HUES6 (cell line): ENCODE measurements at regions not wholly inside any gene's neighbourhood (a gene's known extent, or its start where the extent isn't known, plus 50 kb on each side); places are given as distances from the start of the nearest gene placed in this dataset.
A peak's percentile ranks its signal among the peaks of the same experiment; 100 is the strongest.
"Not testable (repeated sequence)": the region's sequence is repeated elsewhere in the genome, so short reads cannot be mapped to it uniquely, and the experiment has no call there.

Source experiments
- H3K27ac ChIP-seq: 2 replicates; pipeline ENCODE4 v1.7.0; 2013; ENCODE audit warnings: low read depth, mild to moderate bottlenecking, low read length, inconsistent platforms
- H3K27me3 ChIP-seq: 2 replicates; pipeline ENCODE4 v1.6.1; 2013; ENCODE audit warnings: low read length; ENCODE audit not compliant: control insufficient read depth, insufficient read depth
- H3K36me3 ChIP-seq: 2 replicates; pipeline ENCODE4 v1.6.1; 2013; ENCODE audit warnings: low read length; ENCODE audit not compliant: control insufficient read depth, insufficient read depth
- H3K4me1 ChIP-seq: 2 replicates; pipeline ENCODE4 v1.6.1; 2013; ENCODE audit warnings: low read length; ENCODE audit not compliant: control insufficient read depth, insufficient read depth
- H3K4me3 ChIP-seq: 2 replicates; pipeline ENCODE4 v1.5.1; 2013; ENCODE audit warnings: low read depth, low read length
- H3K9ac ChIP-seq: one replicate; pipeline ENCODE4 v1.6.1; 2013; ENCODE audit warnings: mild to moderate bottlenecking, low read length
- H3K9me3 ChIP-seq: 2 replicates; pipeline ENCODE4 v1.6.1; 2013; ENCODE audit warnings: low read depth, low read length; ENCODE audit not compliant: control insufficient read depth, insufficient read depth

DNA sequence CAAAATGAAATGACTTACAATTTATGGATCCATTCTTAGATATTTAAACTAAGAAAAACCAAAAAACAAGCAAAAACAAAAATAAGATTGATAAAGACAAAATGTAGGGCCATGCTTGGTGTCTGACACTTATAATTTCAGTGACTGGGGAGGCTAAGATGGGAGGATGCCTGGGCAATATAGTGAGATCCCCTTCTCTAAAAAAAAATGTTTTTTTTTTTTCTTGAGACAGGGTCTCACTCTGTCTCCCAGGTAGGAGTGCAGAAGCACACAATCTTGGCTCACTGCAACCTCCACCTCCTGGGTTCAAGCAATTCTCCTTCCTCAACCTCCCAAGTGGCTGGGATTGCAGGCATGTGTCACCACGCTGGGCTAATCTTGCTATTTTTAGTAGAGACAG is 92.4 kb downstream of the HFE start:
- Histone ChIP-seq H3K9me3 (no peaks in the 10 kb centered on the region), H3K4me3 (no peak overlapping the region), H3K27me3 (no peaks in the 10 kb centered on the region), H3K4me1 (peaks cover 6% of the 10 kb centered on the region), H3K27ac (no peak overlapping the region), H3K36me3 (no peaks in the 10 kb centered on the region), H3K9ac (no peak overlapping the region)

DNA sequence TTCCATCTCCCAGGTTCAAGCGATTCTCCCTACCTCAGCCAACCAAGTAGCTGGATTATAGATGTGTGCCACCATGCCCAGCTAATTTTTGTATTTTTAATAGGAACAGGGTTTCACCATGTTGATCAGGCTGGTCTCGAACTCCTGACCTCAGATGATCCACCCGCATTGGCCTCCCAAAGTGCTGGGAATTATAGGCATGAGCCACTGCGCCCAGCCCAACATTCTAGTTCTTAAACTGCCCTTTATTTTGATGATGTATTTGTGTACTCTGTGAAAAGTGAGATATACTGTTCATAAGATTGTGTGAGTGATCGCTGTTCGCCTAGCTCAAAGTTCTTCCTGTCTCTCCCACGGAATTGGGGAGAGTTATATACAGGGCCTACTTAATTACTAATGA is 93.1 kb downstream of the HFE start:
- H3K27me3 ChIP-seq: no peaks in the 10 kb centered on the region
- no peaks in the 10 kb centered on the region for H3K36me3 ChIP-seq
- no peak overlapping the region for H3K27ac ChIP-seq
- H3K4me3 ChIP-seq: no peak overlapping the region
- H3K4me1 ChIP-seq: peaks cover 13% of the 10 kb centered on the region
- H3K9me3 ChIP-seq: no peaks in the 10 kb centered on the region
- H3K9ac ChIP-seq: no peak overlapping the region

DNA sequence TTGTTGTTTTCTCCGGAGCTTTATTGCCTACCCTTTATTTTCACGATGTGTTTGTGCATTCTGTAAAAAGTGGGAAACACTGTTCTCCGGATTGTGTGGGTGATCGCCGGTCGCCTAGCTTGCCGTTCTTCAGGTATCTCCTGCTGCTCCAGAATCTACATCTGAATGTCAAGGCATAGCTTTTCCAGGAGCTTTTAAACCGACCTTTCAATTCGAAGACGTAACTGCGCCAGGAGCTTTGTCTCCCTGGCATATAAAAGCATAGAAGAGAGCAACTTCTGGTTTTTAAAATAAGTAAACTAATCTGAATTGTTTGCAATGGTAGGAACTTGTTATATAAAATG is 96.0 kb downstream of the HFE start:
- H3K4me1 ChIP-seq: peaks cover 30% of the 10 kb centered on the region
- H3K36me3 ChIP-seq: no peaks in the 10 kb centered on the region
- peak overlapping the region; percentile 94 for H3K27ac ChIP-seq
- no peaks in the 10 kb centered on the region for H3K9me3 ChIP-seq
- H3K27me3 ChIP-seq: no peaks in the 10 kb centered on the region
- peak overlapping the region; percentile 53 for H3K4me3 ChIP-seq
- peak overlapping the region; percentile 94 for H3K9ac ChIP-seq

DNA sequence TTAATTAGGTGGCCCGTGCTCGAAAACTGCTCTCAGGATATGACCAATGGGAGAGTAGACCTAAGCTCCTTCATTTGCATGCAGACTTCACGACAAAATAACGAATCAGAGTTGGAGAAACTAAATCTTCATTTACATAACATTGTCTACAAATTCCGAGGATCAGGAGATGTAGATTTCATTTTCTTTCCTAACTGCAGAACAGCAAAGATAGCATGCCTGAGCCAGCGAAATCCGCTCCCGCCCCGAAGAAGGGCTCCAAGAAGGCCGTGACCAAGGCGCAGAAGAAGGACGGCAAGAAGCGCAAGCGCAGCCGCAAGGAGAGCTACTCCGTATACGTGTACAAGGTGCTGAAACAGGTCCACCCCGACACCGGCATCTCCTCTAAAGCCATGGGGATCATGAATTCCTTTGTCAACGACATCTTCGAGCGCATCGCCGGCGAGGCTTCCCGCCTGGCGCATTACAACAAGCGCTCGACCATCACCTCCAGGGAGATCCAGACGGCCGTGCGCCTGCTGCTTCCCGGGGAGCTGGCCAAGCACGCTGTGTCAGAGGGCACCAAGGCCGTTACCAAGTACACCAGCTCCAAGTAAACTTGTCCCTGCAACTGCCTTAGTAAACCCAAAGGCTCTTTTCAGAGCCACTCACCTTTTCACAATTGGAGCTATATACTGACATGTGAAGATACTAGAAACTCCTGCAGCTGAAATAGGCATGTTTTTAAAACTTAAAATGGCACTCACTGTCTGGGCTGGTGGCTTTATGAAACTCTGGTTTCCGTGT is 96.5 kb downstream of the HFE start:
- H3K9me3 ChIP-seq: no peaks in the 10 kb centered on the region
- H3K27me3 ChIP-seq: no peaks in the 10 kb centered on the region
- H3K4me1 ChIP-seq: peaks cover 30% of the 10 kb centered on the region
- H3K9ac ChIP-seq: peak overlapping the region; percentile 94
- no peaks in the 10 kb centered on the region for H3K36me3 ChIP-seq
- peak overlapping the region; percentile 53 for H3K4me3 ChIP-seq
- peak overlapping the region; percentile 94 for H3K27ac ChIP-seq

DNA sequence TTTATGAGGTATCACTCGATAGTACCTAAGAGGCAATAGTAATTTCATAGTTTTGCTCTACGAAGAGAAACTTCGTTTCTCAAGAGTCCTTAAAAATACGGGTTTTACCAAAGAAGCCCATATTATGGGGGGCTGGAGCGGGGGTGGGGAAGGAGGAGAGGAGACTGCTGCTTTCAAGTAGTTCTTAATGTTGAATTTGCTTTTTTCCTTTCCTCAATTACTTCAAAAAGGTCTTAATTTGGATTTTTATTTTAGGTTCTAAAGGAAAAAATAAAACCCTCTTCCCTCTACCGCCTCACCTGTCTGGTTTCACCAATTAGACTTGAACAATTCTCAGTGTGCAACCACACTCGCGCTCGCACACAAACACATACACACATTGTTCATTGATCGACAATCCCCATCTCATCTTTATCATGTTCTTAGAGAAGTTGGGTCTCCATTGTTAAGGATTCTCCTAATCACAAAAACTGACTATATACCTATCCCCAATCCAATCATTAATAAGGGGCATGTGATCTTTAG is 97.2 kb downstream of the HFE start:
- H3K9ac ChIP-seq: peak overlapping the region; percentile 94
- peak overlapping the region; percentile 53 for H3K4me3 ChIP-seq
- no peaks in the 10 kb centered on the region for H3K9me3 ChIP-seq
- no peaks in the 10 kb centered on the region for H3K36me3 ChIP-seq
- peaks cover 30% of the 10 kb centered on the region for H3K4me1 ChIP-seq
- no peaks in the 10 kb centered on the region for H3K27me3 ChIP-seq
- H3K27ac ChIP-seq: peak overlapping the region; percentile 94

DNA sequence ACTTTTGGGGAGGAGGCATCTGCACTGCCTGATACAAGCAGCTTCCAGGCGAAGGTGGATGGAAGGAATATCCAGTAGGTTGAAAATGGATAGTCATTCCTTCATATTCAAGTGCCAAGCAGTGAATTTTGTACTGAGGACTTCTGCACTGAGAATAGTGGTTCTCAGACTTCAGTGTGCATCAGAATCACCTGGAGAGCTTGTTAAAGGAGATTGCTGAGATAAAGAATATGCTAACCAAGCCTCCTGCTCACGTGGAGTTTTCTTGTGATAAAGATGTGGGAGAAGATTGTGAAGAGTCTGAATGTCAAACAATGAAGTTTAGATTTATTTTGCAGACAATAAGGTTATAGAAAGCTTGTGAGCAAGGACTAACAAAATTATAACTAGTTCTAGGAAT is 97.8 kb downstream of the HFE start:
- peaks cover 30% of the 10 kb centered on the region for H3K4me1 ChIP-seq
- no peaks in the 10 kb centered on the region for H3K36me3 ChIP-seq
- H3K9ac ChIP-seq: peak overlapping the region; percentile 94
- no peaks in the 10 kb centered on the region for H3K9me3 ChIP-seq
- H3K27ac ChIP-seq: peak overlapping the region; percentile 94; the same call in 1 of the 2 replicates
- peak overlapping the region; percentile 53 for H3K4me3 ChIP-seq
- H3K27me3 ChIP-seq: no peaks in the 10 kb centered on the region

DNA sequence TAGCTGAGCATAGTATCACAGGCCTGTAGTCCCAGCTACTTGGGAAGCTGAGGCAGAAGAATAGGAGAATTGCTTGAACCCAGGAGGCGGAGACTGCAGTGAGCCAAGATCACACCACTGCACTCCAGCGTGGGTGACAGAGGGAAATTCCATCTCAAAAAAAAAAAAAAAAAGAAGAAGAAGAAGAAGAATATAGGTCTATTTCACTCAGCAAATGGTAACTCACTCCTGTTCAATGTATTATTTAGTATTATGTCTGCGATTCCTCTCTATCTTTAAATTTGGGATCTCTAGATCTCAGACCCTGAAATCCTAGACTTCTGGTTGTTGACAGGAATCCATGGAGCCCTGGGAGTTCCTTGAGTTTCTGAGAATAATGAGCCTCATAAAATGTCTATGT is 98.6 kb downstream of the HFE start:
- Histone ChIP-seq H3K4me3 (no peak overlapping the region), H3K27ac (no peak overlapping the region), H3K27me3 (no peaks in the 10 kb centered on the region), H3K36me3 (no peaks in the 10 kb centered on the region), H3K9ac (peak overlapping the region; percentile 94), H3K9me3 (no peaks in the 10 kb centered on the region), H3K4me1 (peaks cover 30% of the 10 kb centered on the region)

DNA sequence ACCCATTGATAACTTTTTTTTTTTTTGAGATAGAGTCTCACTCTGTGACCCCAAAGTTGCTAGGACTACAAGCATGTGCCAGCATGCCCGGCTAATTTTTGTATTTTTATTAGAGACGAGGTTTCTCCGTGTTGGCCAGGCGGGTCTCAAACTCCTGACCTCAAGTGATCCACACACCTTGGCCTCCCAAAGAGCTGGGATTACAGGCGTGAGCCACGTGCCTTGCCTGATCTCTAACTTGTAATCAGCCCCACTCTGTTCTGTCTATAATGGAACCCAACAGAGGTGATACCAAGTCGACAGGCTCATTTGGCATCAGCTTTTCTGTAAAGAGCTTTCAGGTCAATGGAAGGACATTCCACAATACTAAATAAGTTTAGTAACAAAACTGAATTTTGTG is 99.4 kb downstream of the HFE start:
- peak overlapping the region; percentile 68 for H3K4me3 ChIP-seq
- no peak overlapping the region for H3K9ac ChIP-seq
- no peaks in the 10 kb centered on the region for H3K27me3 ChIP-seq
- no peaks in the 10 kb centered on the region for H3K9me3 ChIP-seq
- no peaks in the 10 kb centered on the region for H3K36me3 ChIP-seq
- H3K27ac ChIP-seq: peak overlapping the region; percentile 91; the same call in 1 of the 2 replicates
- H3K4me1 ChIP-seq: peaks cover 30% of the 10 kb centered on the region

DNA sequence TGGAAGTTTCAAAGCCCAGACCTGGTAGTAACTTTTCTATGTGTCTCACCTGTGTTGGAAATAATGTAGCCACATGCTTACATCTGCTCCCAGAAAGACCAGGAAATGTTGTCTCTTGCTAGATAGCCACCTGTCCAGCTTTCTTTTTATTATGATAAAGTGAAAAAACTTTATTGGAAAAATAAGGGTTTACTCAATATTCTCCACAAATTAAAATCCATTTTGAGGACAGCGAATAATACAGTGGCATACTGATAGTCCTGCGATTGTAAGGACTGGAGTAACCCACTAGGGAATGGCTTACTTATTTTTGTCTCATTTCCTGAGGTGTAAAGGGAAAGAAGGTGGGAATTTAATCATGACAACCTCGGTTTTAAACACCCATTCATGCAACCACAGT is 100.1 kb downstream of the HFE start:
- Histone ChIP-seq H3K9me3 (no peaks in the 10 kb centered on the region), H3K4me1 (peaks cover 30% of the 10 kb centered on the region), H3K4me3 (peak overlapping the region; percentile 68), H3K27me3 (no peaks in the 10 kb centered on the region), H3K36me3 (no peaks in the 10 kb centered on the region), H3K9ac (peak overlapping the region; percentile 95), H3K27ac (peak overlapping the region; percentile 91; the same call in 1 of the 2 replicates)

DNA sequence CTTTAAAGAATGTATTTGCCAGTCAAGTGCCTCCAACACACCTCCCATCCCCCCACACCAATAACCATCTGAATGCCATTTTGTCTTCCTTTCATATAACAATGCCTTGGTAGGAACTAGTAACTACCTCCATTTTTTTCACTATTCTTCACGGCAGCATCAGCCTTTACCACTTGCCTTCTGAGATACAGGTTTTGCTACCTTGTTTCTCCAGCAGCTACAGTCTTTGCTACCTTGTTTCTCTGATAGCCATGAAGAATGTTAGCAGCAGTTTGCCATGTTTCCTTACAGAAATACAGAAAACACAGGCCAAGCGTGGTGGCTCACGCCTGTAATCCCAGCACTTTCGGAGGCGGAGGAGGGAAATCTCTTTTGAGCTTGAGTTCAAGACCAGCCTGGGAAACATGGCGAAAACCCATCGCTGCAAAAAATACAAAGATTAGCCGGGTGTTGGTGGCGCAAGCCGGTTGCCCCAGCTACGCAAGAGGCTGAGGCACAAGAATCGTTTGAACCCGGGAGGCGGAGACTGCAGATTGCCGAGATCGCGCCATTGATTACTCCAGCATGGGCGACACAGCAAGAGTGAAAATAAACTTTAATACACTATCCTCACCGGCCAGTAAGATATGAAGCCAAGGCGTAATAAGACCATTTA is 100.9 kb downstream of the HFE start:
- H3K9ac ChIP-seq: peak overlapping the region; percentile 95
- no peaks in the 10 kb centered on the region for H3K9me3 ChIP-seq
- H3K36me3 ChIP-seq: no peaks in the 10 kb centered on the region
- peak overlapping the region; percentile 91 for H3K27ac ChIP-seq
- H3K27me3 ChIP-seq: no peaks in the 10 kb centered on the region
- H3K4me3 ChIP-seq: peak overlapping the region; percentile 68
- peaks cover 25% of the 10 kb centered on the region for H3K4me1 ChIP-seq

DNA sequence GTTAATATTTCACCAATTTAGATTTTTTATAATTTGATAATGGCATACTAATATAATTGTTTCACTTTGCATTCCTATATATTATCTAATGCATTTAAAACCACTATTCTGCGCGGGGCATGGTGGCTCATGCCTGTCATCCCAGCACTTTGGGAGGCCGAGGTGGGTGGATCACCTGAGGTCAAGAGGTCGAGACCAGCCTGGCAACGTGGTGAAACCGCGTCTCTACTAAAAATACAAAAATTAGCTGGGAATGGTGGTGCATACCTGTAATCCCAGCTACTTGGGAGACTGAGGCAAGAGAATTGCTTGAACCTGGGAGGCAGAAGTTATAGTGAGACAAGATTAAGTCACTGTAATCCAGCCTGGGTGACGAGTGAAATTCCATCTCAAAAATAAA is 104.3 kb downstream of the HFE start:
- not testable (repeated sequence) for H3K4me3 ChIP-seq, H3K27ac ChIP-seq, H3K9me3 ChIP-seq, H3K27me3 ChIP-seq, H3K36me3 ChIP-seq, H3K9ac ChIP-seq
- H3K4me1 ChIP-seq: peaks cover 17% of the 10 kb centered on the region; the same call in 1 of the 2 replicates
